ENCODE measurements at regions not wholly inside any gene's neighbourhood (a gene's known extent, or its start where the extent isn't known, plus 50 kb on each side); places are given as distances from the start of the nearest gene placed in this dataset.

DNA sequence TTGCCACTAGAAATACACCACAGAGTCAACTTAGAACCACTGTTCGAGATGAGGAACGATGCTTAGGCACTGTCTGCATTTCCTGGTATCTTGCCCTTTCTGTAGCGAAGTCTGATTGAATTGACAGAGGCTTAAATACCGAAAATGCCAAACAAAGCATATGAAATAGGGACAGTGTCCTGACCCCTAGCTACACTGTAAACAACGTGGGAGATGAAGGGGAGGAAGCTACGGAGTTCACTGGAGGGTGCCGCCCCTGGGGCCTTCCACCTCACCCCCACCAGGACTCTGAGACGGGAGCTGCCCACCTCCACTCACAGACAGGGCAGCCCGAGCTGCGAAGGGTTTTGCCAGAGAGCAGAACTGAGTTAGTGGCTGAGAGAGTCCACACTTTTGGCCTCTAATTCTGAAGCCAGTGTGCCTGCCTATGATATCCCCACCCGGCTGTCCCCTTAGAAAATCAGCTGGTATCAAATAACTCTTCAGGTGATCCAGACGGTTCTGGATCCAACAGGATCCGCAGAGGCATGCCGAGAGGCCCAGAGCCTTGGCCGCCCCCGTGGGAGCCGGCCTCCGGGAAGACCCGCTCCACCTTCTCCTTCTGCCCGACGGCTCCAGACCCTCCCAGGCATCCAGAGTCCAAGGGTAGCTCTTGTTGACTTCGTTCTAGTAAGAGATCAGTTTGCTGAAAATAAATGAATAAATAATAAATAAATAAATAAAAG lies 230.7 kb upstream of the DIO3 start (continued):
- TF ChIP-seq, protein P1, sequence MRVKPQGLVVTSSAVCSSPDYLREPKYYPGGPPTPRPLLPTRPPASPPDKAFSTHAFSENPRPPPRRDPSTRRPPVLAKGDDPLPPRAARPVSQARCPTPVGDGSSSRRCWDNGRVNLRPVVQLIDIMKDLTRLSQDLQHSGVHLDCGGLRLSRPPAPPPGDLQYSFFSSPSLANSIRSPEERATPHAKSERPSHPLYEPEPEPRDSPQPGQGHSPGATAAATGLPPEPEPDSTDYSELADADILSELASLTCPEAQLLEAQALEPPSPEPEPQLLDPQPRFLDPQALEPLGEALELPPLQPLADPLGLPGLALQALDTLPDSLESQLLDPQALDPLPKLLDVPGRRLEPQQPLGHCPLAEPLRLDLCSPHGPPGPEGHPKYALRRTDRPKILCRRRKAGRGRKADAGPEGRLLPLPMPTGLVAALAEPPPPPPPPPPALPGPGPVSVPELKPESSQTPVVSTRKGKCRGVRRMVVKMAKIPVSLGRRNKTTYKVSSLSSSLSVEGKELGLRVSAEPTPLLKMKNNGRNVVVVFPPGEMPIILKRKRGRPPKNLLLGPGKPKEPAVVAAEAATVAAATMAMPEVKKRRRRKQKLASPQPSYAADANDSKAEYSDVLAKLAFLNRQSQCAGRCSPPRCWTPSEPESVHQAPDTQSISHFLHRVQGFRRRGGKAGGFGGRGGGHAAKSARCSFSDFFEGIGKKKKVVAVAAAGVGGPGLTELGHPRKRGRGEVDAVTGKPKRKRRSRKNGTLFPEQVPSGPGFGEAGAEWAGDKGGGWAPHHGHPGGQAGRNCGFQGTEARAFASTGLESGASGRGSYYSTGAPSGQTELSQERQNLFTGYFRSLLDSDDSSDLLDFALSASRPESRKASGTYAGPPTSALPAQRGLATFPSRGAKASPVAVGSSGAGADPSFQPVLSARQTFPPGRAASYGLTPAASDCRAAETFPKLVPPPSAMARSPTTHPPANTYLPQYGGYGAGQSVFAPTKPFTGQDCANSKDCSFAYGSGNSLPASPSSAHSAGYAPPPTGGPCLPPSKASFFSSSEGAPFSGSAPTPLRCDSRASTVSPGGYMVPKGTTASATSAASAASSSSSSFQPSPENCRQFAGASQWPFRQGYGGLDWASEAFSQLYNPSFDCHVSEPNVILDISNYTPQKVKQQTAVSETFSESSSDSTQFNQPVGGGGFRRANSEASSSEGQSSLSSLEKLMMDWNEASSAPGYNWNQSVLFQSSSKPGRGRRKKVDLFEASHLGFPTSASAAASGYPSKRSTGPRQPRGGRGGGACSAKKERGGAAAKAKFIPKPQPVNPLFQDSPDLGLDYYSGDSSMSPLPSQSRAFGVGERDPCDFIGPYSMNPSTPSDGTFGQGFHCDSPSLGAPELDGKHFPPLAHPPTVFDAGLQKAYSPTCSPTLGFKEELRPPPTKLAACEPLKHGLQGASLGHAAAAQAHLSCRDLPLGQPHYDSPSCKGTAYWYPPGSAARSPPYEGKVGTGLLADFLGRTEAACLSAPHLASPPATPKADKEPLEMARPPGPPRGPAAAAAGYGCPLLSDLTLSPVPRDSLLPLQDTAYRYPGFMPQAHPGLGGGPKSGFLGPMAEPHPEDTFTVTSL (CRISPR knock-in tag; IDR thresholded peaks at IDR 0.05; ENCODE audit: borderline replicate concordance): peak; percentile 76; the same call in 1 of the 2 replicates
- TF ChIP-seq, protein P2, sequence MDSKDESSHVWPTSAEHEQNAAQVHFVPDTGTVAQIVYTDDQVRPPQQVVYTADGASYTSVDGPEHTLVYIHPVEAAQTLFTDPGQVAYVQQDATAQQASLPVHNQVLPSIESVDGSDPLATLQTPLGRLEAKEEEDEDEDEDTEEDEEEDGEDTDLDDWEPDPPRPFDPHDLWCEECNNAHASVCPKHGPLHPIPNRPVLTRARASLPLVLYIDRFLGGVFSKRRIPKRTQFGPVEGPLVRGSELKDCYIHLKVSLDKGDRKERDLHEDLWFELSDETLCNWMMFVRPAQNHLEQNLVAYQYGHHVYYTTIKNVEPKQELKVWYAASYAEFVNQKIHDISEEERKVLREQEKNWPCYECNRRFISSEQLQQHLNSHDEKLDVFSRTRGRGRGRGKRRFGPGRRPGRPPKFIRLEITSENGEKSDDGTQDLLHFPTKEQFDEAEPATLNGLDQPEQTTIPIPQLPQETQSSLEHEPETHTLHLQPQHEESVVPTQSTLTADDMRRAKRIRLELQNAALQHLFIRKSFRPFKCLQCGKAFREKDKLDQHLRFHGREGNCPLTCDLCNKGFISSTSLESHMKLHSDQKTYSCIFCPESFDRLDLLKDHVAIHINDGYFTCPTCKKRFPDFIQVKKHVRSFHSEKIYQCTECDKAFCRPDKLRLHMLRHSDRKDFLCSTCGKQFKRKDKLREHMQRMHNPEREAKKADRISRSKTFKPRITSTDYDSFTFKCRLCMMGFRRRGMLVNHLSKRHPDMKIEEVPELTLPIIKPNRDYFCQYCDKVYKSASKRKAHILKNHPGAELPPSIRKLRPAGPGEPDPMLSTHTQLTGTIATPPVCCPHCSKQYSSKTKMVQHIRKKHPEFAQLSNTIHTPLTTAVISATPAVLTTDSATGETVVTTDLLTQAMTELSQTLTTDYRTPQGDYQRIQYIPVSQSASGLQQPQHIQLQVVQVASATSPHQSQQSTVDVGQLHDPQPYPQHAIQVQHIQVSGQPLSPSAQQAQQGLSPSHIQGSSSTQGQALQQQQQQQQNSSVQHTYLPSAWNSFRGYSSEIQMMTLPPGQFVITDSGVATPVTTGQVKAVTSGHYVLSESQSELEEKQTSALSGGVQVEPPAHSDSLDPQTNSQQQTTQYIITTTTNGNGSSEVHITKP (CRISPR knock-in tag; IDR thresholded peaks at IDR 0.05; ENCODE audit: low read depth): peak; percentile 43; the same call in 1 of the 2 replicates
- no peak for TF ChIP-seq NFIC (IDR thresholded peaks at IDR 0.05; ENCODE audit: low read length)
- peak; percentile 45 for TF ChIP-seq SKI (IDR thresholded peaks at IDR 0.05; ENCODE audit: partially characterized antibody)
- TF ChIP-seq GABPB1 (CRISPR knock-in tag; IDR thresholded peaks at IDR 0.05): peak; percentile 22; the same call in 1 of the 2 replicates
- no peak for TF ChIP-seq MYNN (CRISPR knock-in tag; IDR thresholded peaks at IDR 0.05; ENCODE audit: low read depth)
- TF ChIP-seq RCOR2 (CRISPR knock-in tag; IDR thresholded peaks at IDR 0.05): 0 out of 2 replicates have a peak, but pooled peaks have one; percentile 54
- TF ChIP-seq, protein P3, sequence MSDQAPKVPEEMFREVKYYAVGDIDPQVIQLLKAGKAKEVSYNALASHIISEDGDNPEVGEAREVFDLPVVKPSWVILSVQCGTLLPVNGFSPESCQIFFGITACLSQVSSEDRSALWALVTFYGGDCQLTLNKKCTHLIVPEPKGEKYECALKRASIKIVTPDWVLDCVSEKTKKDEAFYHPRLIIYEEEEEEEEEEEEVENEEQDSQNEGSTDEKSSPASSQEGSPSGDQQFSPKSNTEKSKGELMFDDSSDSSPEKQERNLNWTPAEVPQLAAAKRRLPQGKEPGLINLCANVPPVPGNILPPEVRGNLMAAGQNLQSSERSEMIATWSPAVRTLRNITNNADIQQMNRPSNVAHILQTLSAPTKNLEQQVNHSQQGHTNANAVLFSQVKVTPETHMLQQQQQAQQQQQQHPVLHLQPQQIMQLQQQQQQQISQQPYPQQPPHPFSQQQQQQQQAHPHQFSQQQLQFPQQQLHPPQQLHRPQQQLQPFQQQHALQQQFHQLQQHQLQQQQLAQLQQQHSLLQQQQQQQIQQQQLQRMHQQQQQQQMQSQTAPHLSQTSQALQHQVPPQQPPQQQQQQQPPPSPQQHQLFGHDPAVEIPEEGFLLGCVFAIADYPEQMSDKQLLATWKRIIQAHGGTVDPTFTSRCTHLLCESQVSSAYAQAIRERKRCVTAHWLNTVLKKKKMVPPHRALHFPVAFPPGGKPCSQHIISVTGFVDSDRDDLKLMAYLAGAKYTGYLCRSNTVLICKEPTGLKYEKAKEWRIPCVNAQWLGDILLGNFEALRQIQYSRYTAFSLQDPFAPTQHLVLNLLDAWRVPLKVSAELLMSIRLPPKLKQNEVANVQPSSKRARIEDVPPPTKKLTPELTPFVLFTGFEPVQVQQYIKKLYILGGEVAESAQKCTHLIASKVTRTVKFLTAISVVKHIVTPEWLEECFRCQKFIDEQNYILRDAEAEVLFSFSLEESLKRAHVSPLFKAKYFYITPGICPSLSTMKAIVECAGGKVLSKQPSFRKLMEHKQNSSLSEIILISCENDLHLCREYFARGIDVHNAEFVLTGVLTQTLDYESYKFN (CRISPR knock-in tag; conservative IDR thresholded peaks at IDR 0.05): peak; percentile 85
- no peak; the same call in 1 of the 2 replicates for TF ChIP-seq CCDC6 (CRISPR knock-in tag; IDR thresholded peaks at IDR 0.05)
- peak; percentile 74; the same call in 1 of the 2 replicates for TF ChIP-seq FOXJ3 (CRISPR knock-in tag; IDR thresholded peaks at IDR 0.05; ENCODE audit: borderline replicate concordance)
- no peak for TF ChIP-seq GABPA (IDR thresholded peaks at IDR 0.05; ENCODE audit: low read depth, low read length)
- peak; percentile 33; the same call in 1 of the 2 replicates for TF ChIP-seq GABPA (CRISPR knock-in tag; IDR thresholded peaks at IDR 0.05; ENCODE audit: low read depth)
- TF ChIP-seq KDM3A (CRISPR knock-in tag; IDR thresholded peaks at IDR 0.05; ENCODE audit: low read depth): no peak
- TF ChIP-seq MIXL1 (CRISPR knock-in tag; IDR thresholded peaks at IDR 0.05): peak; percentile 77; the same call in 1 of the 2 replicates
- TF ChIP-seq NCOR1 (IDR thresholded peaks at IDR 0.05; ENCODE audit: borderline replicate concordance, low read length): 0 out of 2 replicates have a peak, but pooled peaks have one; percentile 27
- TF ChIP-seq SALL1 (CRISPR knock-in tag; IDR thresholded peaks at IDR 0.05): peak; percentile 93
- TF ChIP-seq HOXA3 (CRISPR knock-in tag; IDR thresholded peaks at IDR 0.05): peak; percentile 53; the same call in 1 of the 2 replicates
